ENCODE measurements at regions not wholly inside any gene's neighbourhood (a gene's known extent, or its start where the extent isn't known, plus 50 kb on each side); places are given as distances from the start of the nearest gene placed in this dataset.

DNA sequence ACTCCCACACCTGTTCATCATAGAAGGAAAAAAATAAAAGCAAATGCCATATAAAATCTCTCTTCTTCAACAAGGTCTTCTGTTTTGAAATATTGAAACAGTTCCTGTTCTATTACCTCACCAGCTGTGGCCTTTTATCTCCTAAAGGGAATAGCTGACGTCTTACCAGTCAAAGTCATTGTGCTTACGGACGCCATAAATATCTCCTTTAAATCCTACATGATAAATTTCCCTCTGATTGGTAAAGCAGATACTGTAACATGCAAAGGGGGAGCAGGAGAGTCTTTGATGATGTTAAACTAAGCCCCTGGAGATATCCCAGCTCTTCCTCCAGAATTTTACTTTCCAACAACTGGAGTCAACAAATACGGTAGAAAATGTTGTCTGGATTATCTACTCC, 168.4 kb downstream of the ZC3H11B start:
- TF ChIP-seq, protein P1, sequence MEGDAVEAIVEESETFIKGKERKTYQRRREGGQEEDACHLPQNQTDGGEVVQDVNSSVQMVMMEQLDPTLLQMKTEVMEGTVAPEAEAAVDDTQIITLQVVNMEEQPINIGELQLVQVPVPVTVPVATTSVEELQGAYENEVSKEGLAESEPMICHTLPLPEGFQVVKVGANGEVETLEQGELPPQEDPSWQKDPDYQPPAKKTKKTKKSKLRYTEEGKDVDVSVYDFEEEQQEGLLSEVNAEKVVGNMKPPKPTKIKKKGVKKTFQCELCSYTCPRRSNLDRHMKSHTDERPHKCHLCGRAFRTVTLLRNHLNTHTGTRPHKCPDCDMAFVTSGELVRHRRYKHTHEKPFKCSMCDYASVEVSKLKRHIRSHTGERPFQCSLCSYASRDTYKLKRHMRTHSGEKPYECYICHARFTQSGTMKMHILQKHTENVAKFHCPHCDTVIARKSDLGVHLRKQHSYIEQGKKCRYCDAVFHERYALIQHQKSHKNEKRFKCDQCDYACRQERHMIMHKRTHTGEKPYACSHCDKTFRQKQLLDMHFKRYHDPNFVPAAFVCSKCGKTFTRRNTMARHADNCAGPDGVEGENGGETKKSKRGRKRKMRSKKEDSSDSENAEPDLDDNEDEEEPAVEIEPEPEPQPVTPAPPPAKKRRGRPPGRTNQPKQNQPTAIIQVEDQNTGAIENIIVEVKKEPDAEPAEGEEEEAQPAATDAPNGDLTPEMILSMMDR (IDR thresholded peaks at IDR 0.05; ENCODE audit: borderline replicate concordance, extremely low read depth, low read length, poor library complexity, severe bottlenecking): no peak
- no peak for TF ChIP-seq EZH2 (IDR thresholded peaks at IDR 0.05; ENCODE audit: borderline replicate concordance, low read depth, low read length, severe bottlenecking)

Measured in DND-41 (cell line).